Adrenal gland (tissue), 9 donors: ENCODE measurements at regions not wholly inside any gene's neighbourhood (a gene's known extent, or its start where the extent isn't known, plus 50 kb on each side); places are given as distances from the start of the nearest gene placed in this dataset.

Experiments
- DNase-seq, 7 donors: peaks; one replicate each; pipeline ENCODE4 v3.0.0-alpha.2; 2019 to 2020
- H3K27ac ChIP-seq, 5 donors: fragments of 200-600 bp; sonication (generic) in 4 of 5; 1 replicate in 3 of 5; 2 replicates in 2 of 5; pipeline versions ENCODE4 v1.5.1 to v1.8.0; 2016 to 2020; ENCODE audit warnings: mild to moderate bottlenecking in 1 of 5
- H3K27me3 ChIP-seq: fragments of 200-600 bp; 2 replicates; pipeline ENCODE4 v1.8.0; 2021
- H3K36me3 ChIP-seq, 2 donors: fragments of 200-600 bp; replicated peaks in 1 of 2; 1 replicate in 1 of 2; 2 replicates in 1 of 2; pipeline versions ENCODE4 v1.5.1 to v1.8.0; 2018 to 2022
- H3K4me1 ChIP-seq, 2 donors: fragments of 200-600 bp; replicated peaks in 1 of 2; 1 replicate in 1 of 2; 2 replicates in 1 of 2; pipeline versions ENCODE4 v1.5.1 to v1.8.0; 2018 to 2021
- H3K4me3 ChIP-seq, 4 donors: fragments of 200-600 bp; sonication (generic) in 3 of 4; one replicate each; pipeline ENCODE4 v1.5.1; 2016 to 2018
- H3K9me3 ChIP-seq, 3 donors: fragments of 200-600 bp; sonication (generic) in 1 of 3; replicated peaks in 1 of 3; 1 replicate in 2 of 3; 2 replicates in 1 of 3; pipeline versions ENCODE4 v1.5.1 to v1.8.0; 2016 to 2021
- POLR2A ChIP-seq, 2 donors: fragments of 450-650 bp; IDR thresholded peaks; one replicate each; pipeline ENCODE4 v1.6.1; 2017; ENCODE audit warnings: antibody characterized with exemption in 2 of 2, mild to moderate bottlenecking in 2 of 2, moderate library complexity in 1 of 2
- WGBS, 4 donors: extraction: QIAGEN DNeasy Blood & Tissue Kit in 2 of 4; methylation state at CpG; one replicate each; pipeline versions ENCODE4 v1.1.5 to v1.1.7; 2013 to 2017; 5-methylcytosine and 5-hydroxymethylcytosine counted together
- intact Hi-C, 2 donors: fragments of 100-400 bp; cut with DNase I; formaldehyde crosslinking; loops; one replicate each; pipeline versions ENCODE4 v1.14.1 to v1.15.0; 2022 to 2023
- TF ChIP-seq, protein P1 (sequence below), 6 experiments: fragments of 450-650 bp in 4 of 6; fragments of 200-600 bp in 2 of 6; sonication (generic) in 1 of 6; IDR thresholded peaks; 1 replicate in 5 of 6; 2 replicates in 1 of 6; pipeline versions ENCODE4 v1.5.1 to v1.8.0; 2016 to 2021; ENCODE audit warnings: antibody characterized with exemption in 6 of 6, mild to moderate bottlenecking in 2 of 6, moderate library complexity in 1 of 6
- donor health status: healthy with polysubstance abuse.
- donor health status: Bipolar disorder and iron deficiency.
- donor health status: DM: yes; HTN: yes; CAD: no.
- donor health status: DM: no; HTN: no; CAD: no.
- donor health status: DM: no; HTN: no; CAD: no.

DNA sequence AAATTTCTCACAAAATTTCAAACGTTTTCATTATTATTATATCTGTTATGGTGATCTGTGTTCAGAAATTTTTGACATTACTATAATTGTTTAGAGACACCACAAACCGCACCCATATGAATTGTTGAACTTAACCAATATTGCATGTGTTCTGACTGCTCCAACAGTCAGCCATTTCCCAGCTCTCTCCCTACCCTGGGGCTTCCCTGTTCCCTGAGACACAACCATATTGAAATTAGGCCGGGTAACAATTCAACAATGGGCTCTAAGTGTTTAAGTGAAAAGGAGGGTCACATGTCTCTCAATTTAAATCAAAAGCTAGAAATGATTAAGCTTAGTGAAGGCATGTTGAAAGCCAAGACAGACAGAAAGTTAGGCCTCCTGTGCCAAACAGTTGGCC, 424.0 kb downstream of the DSC3 start:
- Histone ChIP-seq H3K4me3 (no peak overlapping the region), H3K27ac (no peak overlapping the region), H3K4me1 (no peaks in the 10 kb centered on the region), H3K27me3 (no peaks in the 10 kb centered on the region), H3K9me3 (no peaks in the 10 kb centered on the region), H3K36me3 (no peaks in the 10 kb centered on the region)
- intact Hi-C loops, result no loop called here
- DNase-seq, result no peak
- WGBS, 4 donors, result 61 to 76% (median 68%) methylated on average over 3 of the region's 3 CpGs
- TF ChIP-seq, protein P1, sequence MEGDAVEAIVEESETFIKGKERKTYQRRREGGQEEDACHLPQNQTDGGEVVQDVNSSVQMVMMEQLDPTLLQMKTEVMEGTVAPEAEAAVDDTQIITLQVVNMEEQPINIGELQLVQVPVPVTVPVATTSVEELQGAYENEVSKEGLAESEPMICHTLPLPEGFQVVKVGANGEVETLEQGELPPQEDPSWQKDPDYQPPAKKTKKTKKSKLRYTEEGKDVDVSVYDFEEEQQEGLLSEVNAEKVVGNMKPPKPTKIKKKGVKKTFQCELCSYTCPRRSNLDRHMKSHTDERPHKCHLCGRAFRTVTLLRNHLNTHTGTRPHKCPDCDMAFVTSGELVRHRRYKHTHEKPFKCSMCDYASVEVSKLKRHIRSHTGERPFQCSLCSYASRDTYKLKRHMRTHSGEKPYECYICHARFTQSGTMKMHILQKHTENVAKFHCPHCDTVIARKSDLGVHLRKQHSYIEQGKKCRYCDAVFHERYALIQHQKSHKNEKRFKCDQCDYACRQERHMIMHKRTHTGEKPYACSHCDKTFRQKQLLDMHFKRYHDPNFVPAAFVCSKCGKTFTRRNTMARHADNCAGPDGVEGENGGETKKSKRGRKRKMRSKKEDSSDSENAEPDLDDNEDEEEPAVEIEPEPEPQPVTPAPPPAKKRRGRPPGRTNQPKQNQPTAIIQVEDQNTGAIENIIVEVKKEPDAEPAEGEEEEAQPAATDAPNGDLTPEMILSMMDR (IDR thresholded peaks at IDR 0.05), result no peak
- no peak for TF ChIP-seq POLR2A (IDR thresholded peaks at IDR 0.05)

DNA sequence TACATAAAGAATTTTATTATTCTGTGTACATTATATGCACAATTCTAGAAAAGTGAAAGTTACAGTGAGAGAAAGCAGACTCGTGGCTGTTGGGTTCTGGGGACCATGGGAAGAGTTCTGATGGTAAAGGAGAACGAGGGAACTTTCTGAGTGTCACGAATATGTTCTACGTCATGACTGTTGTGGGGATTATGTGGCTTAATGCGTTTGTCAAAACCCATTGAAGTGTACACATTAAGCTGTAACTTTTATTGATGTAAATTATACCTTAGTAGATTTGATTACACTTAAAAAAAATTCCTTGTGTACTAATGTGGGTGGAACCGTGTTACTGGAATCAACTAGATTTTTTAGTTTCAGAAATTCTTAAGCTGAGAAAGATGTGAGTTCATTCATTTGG, 426.1 kb downstream of the DSC3 start:
- Histone ChIP-seq H3K27ac (no peak overlapping the region), H3K36me3 (no peaks in the 10 kb centered on the region), H3K4me3 (no peak overlapping the region), H3K27me3 (no peaks in the 10 kb centered on the region), H3K9me3 (no peaks in the 10 kb centered on the region), H3K4me1 (no peaks in the 10 kb centered on the region)
- no peak for DNase-seq
- TF ChIP-seq, protein P1 (IDR thresholded peaks at IDR 0.05), result no peak
- no peak for TF ChIP-seq POLR2A (IDR thresholded peaks at IDR 0.05)
- intact Hi-C loops, result no loop called here
- WGBS, 4 donors, result 75 to 81% (median 77%) methylated on average over 6 of the region's 6 CpGs

DNA sequence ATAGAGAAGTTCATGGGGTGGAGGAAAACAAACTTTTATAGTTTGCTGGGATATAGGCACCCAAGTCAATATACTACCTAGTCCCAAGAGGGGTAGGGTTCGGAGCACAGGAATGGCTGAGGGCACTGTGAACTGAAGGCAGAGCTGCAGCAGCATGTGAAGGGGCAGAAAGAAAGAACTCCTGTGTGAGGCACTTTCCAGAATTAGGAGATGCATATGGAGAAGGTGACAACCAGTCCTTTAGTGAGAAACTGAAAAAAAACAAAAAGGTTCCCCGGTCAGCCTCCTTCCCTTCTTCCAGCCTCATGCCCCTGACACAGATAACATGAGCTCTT, 429.1 kb downstream of the DSC3 start:
- no peak for TF ChIP-seq POLR2A (IDR thresholded peaks at IDR 0.05)
- TF ChIP-seq, protein P1 (IDR thresholded peaks at IDR 0.05), result no peak
- intact Hi-C loops, result no loop called here
- Histone ChIP-seq H3K27ac (no peak overlapping the region), H3K4me3 (no peak overlapping the region), H3K4me1 (no peaks in the 10 kb centered on the region), H3K27me3 (no peaks in the 10 kb centered on the region), H3K36me3 (no peaks in the 10 kb centered on the region), H3K9me3 (no peaks in the 10 kb centered on the region)
- DNase-seq, result no peak
- 67 to 71% (median 69%) methylated on average over 2 of the region's 2 CpGs for WGBS, 4 donors

DNA sequence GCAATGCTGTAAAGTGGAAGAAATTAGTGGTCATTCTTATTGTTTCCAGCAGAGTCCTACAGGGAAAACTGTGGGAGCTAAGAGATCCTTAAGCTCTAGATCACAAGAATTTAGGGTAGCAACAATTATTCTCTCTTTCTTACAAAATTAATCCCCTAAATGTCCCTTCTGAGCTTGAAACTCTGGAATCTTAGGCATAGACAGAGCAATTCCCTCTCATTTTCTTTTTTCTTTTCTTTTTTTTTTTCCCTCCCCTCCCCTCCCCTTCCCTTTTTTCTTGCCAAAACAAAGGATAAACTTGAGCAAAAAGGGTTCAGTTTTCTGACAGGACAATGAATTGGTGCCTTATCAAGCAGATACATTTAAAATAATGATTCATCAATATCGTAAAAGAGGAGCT, 441.0 kb downstream of the DSC3 start:
- no peaks in the 10 kb centered on the region for H3K36me3 ChIP-seq
- no peak overlapping the region for H3K4me3 ChIP-seq
- no peaks in the 10 kb centered on the region for H3K9me3 ChIP-seq
- intact Hi-C loops, result no loop called here
- H3K27me3 ChIP-seq, result no peaks in the 10 kb centered on the region
- H3K4me1 ChIP-seq, result no peaks in the 10 kb centered on the region
- no peak for DNase-seq
- TF ChIP-seq, protein P1 (IDR thresholded peaks at IDR 0.05), result no peak
- 34 to 58% (median 56%) methylated on average over 1 of the region's 1 CpG for WGBS, 4 donors
- no peak overlapping the region for H3K27ac ChIP-seq
